Activated CD4-positive, alpha-beta T cell treated with anti-CD3 and anti-CD28 coated beads for 48 hours (primary cell): ENCODE measurements at regions not wholly inside any gene's neighbourhood (a gene's known extent, or its start where the extent isn't known, plus 50 kb on each side); places are given as distances from the start of the nearest gene placed in this dataset.
"Not testable (repeated sequence)": the region's sequence is repeated elsewhere in the genome, so short reads cannot be mapped to it uniquely, and the experiment has no call there.

Experiments
- DNase-seq: peaks from one replicate; pipeline ENCODE4 v3.0.0-alpha.2; 2020

DNA sequence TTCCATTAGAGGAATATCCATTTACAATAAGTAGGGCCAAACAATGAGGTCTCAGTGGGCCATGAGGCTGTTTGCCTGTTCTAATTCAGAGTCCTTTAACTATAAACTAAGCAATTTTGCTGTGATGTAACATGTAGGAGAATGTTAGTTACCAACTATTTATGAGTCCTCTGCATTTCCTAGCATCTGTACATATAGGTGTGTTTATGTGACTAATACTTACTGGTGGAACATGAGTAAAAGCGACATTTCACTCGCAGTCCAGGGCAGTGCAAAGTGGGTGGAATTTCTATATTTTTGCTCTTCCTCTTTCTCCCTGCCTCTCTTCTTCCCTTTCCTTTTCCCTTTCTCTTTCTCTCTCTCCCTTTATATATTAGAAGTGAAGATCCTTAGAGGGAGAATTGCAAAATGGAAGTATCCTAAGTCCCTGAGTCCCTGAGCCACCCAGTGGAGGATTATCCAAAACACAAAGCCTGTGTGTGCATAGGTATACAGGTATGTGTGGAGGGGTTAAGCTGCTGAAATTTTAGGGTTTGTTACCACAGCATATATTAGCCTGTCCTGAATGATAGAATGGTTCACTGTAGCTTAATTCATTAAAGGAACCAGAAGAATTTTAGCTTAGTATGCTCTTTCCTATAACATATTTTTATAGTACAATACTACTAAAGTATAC, 487.0 kb upstream of the FANCL start:
- DNase-seq, result no peak

DNA sequence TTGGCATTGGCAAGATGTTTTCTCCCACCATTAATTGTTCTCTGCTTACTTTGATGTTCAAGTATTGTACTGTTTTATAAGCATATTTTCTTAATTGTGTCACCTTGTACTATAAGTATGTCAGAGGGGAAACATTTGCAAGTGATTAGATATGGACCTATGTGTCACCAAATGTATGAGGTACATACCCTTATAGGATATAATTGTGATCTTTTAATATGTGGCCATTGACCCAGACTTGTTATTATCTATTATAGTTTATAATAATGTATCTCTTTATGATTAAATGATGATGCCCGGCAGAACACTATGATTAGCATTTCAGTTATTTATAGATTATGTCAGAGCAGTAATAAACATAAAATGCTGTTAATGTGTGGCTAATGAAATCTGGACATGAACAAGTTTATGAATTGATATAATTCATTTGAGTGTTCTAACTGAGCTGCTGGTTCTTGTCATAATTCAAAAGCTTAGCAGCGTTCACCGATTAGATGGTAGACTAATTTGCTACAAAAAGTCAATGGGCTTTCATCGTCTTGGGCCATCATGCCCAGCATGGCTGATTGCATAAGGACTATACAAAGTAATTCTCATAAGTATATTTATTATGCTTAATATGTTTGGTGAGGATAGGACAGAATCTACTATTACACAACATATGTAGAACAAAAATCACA, 480.9 kb upstream of the FANCL start:
- no peak for DNase-seq

DNA sequence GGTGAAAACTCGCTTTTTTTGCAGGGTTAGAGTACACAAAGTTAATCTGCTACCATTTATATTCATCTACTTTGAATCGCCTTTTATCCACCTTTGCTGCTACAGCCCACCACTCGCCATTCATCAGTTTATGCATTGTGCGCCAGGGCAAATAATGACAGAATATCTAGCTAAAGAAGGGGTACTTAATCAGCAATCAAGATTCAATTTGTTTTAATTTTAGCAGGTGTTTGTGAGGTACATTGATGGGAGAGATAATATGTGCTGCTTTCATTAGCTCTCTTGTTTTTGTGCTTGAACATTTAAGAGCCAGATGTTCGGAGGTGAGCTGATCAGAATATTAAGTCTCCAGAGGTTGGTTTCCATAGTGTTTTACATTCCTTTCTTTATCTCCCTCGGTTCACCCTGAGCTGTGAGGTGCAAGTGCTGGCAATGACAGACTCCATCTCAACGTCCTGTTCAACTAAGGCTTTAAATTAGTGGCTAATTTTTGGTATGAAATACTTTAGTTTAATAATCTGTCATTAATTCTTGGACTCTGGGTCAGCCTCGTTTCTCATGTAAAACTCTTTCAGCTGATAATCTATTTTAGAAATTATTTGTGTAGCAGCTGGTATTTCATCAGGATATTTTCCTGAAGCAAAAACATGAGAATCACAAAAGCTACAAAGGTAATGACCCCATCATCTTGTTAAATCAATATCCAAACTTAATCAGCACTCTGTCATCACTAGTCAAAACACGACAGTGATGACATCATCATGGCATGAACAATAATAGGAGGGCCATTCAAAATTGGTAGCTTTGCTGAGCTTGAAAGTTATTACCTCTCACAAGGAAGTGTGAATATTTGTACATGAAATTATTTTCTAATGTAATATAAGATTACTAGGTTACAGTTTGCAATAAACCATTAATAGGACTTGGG, 479.9 kb upstream of the FANCL start:
- no peak for DNase-seq

- DNase-seq, result no peak
Observed at GRCh38 chr2:58720033-58720769, 479.1 kb upstream of the FANCL start.

GRCh38 chr2:58715344-58715743, 474.2 kb upstream of the FANCL start:
- no peak for DNase-seq

DNA sequence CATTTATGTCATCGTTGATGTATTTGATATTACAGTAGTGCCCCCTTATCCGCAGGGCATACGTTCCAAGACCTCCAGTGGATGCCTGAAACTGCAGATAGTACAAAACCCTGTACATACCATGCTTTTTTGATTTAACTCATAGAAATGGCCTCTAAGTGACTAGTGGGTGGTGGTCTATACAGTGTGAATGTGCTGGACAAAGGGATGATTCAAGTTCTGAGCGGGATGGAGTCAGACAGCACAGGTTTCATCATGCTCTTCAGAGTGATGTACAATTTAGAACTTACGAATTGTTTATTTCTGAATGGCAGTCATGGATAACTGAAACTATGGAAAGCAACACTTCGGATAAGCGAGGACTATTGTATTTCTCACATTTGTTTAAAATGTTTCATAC, 473.1 kb upstream of the FANCL start:
- no peak for DNase-seq

DNA sequence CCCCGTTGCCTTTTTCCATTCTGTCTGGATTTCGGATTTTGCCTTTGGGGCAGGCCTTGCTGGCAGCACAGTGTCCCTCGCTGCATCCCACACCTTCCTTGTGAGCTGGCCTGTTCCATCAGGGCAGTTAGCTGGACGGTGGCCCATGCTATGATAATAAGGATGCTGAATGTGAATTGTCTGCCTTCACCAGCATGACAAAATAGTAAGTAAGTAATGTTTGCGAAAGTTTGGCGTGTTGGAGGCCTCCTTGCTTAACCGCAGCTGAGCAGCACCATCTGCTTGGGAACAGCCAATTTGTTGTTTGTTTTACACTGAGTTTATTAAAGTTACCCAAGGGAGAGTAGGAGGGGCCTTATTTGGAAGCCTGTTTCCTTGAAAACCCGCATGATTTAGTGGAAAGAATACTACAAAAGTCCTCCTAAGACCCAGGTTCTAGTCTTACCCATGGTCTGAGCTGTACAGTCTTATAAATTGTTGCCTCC, 469.7 kb upstream of the FANCL start:
- DNase-seq, result no peak

DNA sequence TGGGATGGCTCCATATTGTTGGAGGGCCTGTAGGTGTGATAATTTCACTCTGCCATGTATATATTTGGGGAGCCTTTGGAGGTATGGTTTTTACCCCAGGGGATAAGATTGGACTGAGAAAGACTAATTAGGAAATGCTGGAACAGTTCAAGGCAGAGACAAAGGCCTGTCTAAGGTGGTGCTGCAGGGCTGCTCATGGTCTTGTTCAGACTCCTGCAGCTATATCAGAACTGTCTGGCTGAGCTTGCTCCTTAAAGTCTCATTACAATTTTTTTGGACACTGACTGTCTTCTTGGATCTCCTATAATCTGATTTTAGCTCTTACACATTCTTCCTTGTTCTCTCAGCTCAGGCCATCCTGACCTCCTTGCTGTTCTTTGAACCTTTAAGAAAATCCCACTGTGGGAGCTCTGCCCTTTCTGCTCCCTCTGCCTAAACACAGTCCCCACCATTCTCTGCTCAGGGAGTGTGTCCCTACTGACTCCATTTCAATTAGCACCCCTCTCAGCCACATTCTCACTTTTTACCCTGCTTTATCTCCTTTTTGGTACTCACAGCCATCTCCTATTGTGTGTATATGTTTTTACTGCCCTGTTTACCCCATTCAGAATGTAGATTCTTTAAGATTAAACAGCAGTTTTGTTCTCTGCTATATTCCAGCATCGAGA, 468.7 kb upstream of the FANCL start:
- DNase-seq, result no peak

GRCh38 chr2:58709274-58709673, 468.1 kb upstream of the FANCL start:
- DNase-seq, result no peak

DNA sequence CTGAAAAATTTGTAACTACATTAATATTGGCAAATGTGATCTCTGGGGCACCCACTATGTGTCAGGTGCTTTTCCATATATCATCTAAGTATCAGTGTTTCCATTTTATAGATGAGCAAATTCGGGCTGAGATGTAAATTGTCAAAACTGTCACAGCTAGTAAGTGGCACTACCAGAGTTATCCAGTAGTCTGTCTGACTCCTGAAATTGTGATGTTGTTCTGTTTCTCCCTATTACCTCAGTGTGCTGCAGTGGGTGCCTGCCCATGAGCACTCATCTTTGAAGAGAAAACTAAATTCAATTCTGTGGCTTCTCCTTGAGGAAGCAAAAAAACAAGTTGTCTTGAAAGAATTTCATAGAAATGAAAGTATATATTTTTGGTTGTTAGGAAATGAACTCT, 467.4 kb upstream of the FANCL start:
- DNase-seq, result no peak

DNA sequence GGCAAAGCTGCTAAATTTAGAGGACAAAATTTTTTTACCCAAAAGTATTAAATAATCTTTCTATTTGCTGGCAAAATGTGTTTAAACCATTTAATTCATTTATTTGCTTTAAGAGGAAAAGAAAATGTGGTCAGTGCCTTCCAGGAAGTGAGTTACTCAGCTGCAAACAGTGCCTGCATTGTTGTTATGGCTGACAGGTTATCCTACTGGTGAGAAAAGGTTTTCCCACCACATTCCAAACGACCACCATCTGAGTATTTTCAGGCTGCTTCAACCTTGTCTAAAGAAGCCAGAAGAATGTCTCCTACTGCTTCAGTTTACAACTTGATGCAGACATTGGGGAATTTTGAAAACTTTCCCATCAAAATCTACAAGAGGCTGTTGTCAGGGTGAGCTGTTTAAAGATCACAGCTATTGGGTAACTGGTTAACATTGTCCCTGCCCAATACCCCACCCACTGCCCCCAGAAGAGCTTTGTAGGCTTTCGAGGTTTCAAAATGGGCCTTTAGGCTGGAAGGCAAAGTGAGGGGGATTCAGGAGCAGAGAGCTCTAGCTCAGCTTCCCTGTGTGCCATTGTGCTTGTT, 461.3 kb upstream of the FANCL start:
- no peak for DNase-seq

- DNase-seq, result no peak
Observed at GRCh38 chr2:58701688-58702301, 460.7 kb upstream of the FANCL start.

GRCh38 chr2:58700591-58700990, 459.5 kb upstream of the FANCL start:
- no peak for DNase-seq

GRCh38 chr2:58699411-58699810, 458.3 kb upstream of the FANCL start:
- no peak for DNase-seq

- DNase-seq, result no peak
Observed at GRCh38 chr2:58698620-58699019, 457.5 kb upstream of the FANCL start.

- not testable (repeated sequence) for DNase-seq
Observed at GRCh38 chr2:58694114-58694513, 453.0 kb upstream of the FANCL start.

DNA sequence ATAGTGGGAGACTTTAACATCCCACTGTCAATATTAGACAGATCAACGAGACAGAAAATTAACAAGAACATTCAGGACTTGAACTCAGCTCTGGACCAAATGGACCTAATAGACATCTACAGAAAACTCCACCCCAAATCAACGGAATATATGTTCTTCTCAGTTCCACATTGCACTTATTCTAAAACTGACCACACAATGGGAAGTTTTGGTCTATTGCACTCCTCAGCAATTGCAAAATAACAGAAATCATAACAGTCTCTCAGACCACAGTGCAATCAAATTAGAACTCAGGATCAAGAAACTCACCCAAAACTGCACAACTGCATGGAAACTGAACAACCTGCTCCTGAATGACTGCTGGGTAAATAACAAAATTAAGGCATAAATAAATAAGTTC, 449.9 kb upstream of the FANCL start:
- not testable (repeated sequence) for DNase-seq

DNA sequence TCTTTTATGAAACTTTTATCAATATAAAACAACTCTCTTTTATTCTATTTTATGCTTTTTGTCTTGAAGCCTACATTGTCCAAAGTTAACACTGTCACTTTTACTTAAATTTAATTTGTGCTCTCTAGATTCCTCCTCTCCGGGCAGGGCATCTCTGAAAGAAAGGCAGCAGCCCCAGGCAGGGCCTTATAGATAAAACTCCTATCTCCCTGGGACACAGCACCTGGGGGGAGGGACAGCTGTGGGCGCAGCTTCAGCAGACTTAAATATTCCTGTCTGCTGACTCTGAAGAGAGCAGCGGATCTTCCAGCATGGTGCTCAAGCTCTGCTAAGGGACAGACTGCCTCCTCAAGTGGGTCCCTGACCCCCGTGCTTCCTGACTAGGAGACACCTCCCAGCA, 447.7 kb upstream of the FANCL start:
- DNase-seq, result no peak

GRCh38 chr2:58686776-58687175, 445.7 kb upstream of the FANCL start:
- DNase-seq, result no peak

DNA sequence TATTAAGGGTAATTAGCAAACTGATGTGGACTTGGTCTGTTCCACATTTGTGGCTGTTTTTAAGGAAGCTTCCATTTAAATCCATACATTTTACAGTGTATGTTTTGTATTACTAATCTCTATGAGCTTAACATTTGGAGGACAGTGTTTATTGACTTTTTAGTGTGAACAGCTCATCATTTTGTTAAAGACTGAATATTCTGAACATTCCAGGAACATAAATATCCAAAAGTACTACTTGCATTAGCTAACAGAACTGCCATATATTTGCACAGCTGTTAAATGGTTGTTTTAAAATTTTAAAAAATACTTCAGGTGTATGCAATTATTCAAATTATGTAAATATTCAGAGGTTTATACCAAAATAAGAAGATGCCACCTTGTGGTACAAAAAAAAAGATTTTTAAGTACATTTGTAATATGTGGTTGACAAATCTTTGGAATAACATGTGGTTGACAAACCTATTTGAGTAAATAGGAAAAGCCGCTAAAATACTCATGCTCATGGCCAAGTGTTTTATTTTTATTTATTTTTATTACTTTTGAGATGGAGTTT, 439.7 kb upstream of the FANCL start:
- DNase-seq, result no peak

DNA sequence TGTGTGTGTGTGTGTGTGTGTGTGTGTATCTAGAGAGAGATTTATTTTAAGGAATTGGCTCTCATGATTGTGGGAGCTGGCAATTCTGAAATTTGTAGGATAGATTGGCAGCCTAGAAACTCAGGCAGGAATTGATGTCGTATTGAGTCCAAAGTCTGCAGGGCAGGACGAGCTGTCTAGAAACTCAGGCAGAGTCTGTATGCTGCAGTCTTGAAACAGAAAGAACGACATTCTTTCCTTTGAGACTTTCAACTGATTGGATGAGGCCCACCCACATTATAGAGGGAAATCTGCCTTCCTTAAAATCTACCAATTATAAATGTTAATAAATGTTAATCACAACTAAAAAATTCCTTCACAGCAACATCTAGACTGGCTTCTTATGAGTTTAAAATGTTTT, 436.6 kb upstream of the FANCL start:
- DNase-seq, result no peak
